ENCODE measurements at regions not wholly inside any gene's neighbourhood (a gene's known extent, or its start where the extent isn't known, plus 50 kb on each side); places are given as distances from the start of the nearest gene placed in this dataset.

DNA sequence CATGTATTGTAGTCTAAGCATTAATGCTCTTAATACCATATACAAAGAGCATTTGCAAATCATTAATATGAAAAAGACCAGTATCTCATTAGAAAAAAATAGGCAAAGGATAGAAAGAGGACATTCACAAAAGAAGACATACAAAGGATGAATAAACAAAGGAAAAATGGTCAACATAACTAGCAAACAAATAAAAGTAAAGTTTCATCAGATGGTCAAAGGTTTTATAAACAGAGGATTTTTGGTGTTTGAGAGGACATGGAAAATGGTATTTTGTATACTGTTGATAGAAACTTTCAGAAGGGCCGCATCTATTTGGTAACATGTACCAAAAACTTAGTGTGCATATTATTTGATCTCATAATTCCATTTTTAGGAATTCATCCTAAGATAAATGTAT lies 414.8 kb downstream of the PIK3R1 start:
- TF ChIP-seq POLR2A (IDR thresholded peaks at IDR 0.05; ENCODE audit: low read length), result no peak
- no peak for TF ChIP-seq GATA1 (IDR thresholded peaks at IDR 0.05; ENCODE audit: low read depth, low read length)
